Neutrophil (primary cell): ENCODE measurements at regions not wholly inside any gene's neighbourhood (a gene's known extent, or its start where the extent isn't known, plus 50 kb on each side); places are given as distances from the start of the nearest gene placed in this dataset.
"Not testable (repeated sequence)": the region's sequence is repeated elsewhere in the genome, so short reads cannot be mapped to it uniquely, and the experiment has no call there.

Source experiments
- H3K27ac ChIP-seq: fragments of 200-600 bp; sonication (generic); 2 replicates; pipeline ENCODE4 v1.5.1; 2016; ENCODE audit warnings: mild to moderate bottlenecking, moderate library complexity
- H3K27me3 ChIP-seq: fragments of 200-600 bp; sonication (generic); 2 replicates; pipeline ENCODE4 v1.6.0; 2016; ENCODE audit warnings: mild to moderate bottlenecking
- H3K36me3 ChIP-seq: fragments of 200-600 bp; sonication (generic); 2 replicates; pipeline ENCODE4 v1.5.1; 2017
- H3K4me1 ChIP-seq, 2 experiments: fragments of 200-600 bp in 1 of 2; sonication (generic) in 1 of 2; 1 replicate in 1 of 2; 2 replicates in 1 of 2; pipeline versions ENCODE4 v1.5.1 to v1.6.1; 2013 to 2016; ENCODE audit warnings: low read depth in 1 of 2, low read length in 1 of 2, mild to moderate bottlenecking in 1 of 2, moderate library complexity in 1 of 2; ENCODE audit not compliant: control insufficient read depth in 1 of 2, insufficient read depth in 1 of 2
- H3K4me3 ChIP-seq, 2 experiments: fragments of 200-600 bp in 1 of 2; sonication (generic) in 1 of 2; 1 replicate in 1 of 2; 2 replicates in 1 of 2; pipeline ENCODE4 v1.5.1; 2013 to 2016; ENCODE audit warnings: low read depth in 1 of 2, low read length in 1 of 2, mild to moderate bottlenecking in 1 of 2, moderate library complexity in 1 of 2
- H3K9me3 ChIP-seq: fragments of 200-600 bp; sonication (generic); 2 replicates; pipeline ENCODE4 v1.5.1; 2016
- CTCF ChIP-seq: fragments of 200-600 bp; sonication (generic); IDR thresholded peaks from 2 replicates; pipeline ENCODE4 v1.5.1; 2016; ENCODE audit warnings: antibody characterized with exemption

- Histone ChIP-seq H3K4me1 (peaks cover 0 to 8% of the 10 kb centered on the region in 2 experiments), H3K27me3 (no peaks in the 10 kb centered on the region), H3K4me3 (no peak overlapping the region), H3K9me3 (no peaks in the 10 kb centered on the region), H3K36me3 (no peaks in the 10 kb centered on the region), H3K27ac (no peak overlapping the region)
- no peak for TF ChIP-seq CTCF
Measured at GRCh38 chr6:12621754-12622153, 94.8 kb upstream of the PHACTR1 start.

GRCh38 chr6:12622566-12622965 lies 94.0 kb upstream of the PHACTR1 start:
- Histone ChIP-seq H3K27me3 (no peaks in the 10 kb centered on the region), H3K36me3 (no peaks in the 10 kb centered on the region), H3K27ac (no peak overlapping the region), H3K4me3 (no peak overlapping the region), H3K9me3 (no peaks in the 10 kb centered on the region), H3K4me1 (peaks cover 0 to 8% of the 10 kb centered on the region in 2 experiments)
- TF ChIP-seq CTCF: no peak

- Histone ChIP-seq H3K9me3 (no peaks in the 10 kb centered on the region), H3K27ac (no peak overlapping the region), H3K27me3 (no peaks in the 10 kb centered on the region), H3K4me3 (no peak overlapping the region), H3K4me1 (peaks cover 0 to 8% of the 10 kb centered on the region in 2 experiments), H3K36me3 (no peaks in the 10 kb centered on the region)
- no peak for TF ChIP-seq CTCF
Measured at GRCh38 chr6:12624142-12624837, 92.3 kb upstream of the PHACTR1 start.

- Histone ChIP-seq H3K4me1 (peaks cover 0 to 4% of the 10 kb centered on the region in 2 experiments), H3K27me3 (no peaks in the 10 kb centered on the region), H3K36me3 (no peaks in the 10 kb centered on the region), H3K27ac (no peak overlapping the region), H3K9me3 (no peaks in the 10 kb centered on the region), H3K4me3 (no peak overlapping the region)
- no peak for TF ChIP-seq CTCF
Measured at GRCh38 chr6:12627053-12627452, 89.5 kb upstream of the PHACTR1 start.

GRCh38 chr6:12628327-12628726 lies 88.2 kb upstream of the PHACTR1 start:
- no peaks in the 10 kb centered on the region for H3K9me3 ChIP-seq
- no peaks in the 10 kb centered on the region for H3K27me3 ChIP-seq
- H3K36me3 ChIP-seq: no peaks in the 10 kb centered on the region
- H3K4me3 ChIP-seq: no peak overlapping the region
- no peak for TF ChIP-seq CTCF
- H3K4me1 ChIP-seq: no peaks in the 10 kb centered on the region
- no peak overlapping the region for H3K27ac ChIP-seq

- not testable (repeated sequence) for H3K4me3 ChIP-seq, H3K36me3 ChIP-seq, H3K9me3 ChIP-seq, H3K4me1 ChIP-seq, H3K27ac ChIP-seq, H3K27me3 ChIP-seq
Measured at GRCh38 chr6:12633746-12634145, 82.8 kb upstream of the PHACTR1 start.
